Right renal pelvis (tissue), 4 donors: ENCODE measurements at regions not wholly inside any gene's neighbourhood (a gene's known extent, or its start where the extent isn't known, plus 50 kb on each side); places are given as distances from the start of the nearest gene placed in this dataset.

Source experiments
- DNase-seq, 4 donors: peaks; one replicate each; pipeline ENCODE4 v3.0.0-alpha.2; 2013; ENCODE audit warnings: low read depth in 4 of 4, low spot score in 3 of 4, missing footprints in 1 of 4

DNA sequence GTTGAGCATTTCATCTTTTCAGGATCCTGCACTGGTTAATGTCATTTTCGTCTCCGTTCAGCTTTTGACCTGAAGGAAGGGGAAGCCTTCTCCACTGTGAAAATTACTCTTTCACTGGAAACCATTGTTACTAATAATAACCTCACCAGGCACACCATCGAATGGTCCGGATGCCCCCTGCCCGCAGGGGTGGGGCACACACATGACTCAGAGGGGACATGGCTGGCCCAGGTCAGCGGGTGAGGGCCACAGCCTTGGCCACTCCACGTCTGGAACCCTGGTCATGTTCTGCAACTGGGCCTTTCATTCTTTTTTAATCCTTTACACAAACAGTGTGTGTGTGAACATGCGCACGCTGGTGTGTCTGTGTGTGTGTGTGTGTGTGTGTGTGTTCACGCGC lies 191.8 kb downstream of the BCOR start:
- no peak for DNase-seq

DNA sequence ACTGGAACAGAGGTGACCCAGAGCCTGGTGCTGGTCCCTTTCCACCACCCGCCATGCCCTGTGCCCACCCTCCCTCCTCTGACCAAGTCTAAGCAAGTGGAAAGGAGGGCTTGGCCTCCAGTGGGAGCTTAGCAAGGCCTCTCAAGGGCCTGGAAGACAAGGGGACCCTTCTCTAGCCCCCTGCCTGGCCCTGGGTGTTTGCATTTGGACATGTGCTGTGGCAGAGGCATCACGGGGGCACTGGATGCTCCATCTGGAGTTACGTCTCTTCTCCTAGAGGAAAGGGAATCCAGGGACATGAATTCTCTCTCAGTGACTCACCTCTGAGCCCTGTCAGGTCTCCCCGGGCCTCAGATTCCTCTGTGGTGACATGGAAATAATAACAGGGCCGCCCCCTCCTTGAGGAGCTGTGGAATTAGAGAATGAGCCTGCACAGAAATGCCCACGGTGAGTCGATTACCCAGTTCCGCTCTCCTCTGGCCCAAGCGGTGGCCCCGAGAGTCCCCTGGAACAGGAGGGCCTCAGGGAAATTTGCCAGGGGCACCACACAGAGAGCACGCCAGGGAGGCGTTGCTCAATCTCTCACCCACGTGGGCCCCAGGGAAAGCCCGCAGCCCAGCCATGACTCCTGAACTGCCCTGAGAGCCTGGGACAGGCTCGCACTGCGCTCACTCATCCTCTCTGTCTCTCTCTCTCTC lies 189.6 kb downstream of the BCOR start:
- DNase-seq, result no peak

DNA sequence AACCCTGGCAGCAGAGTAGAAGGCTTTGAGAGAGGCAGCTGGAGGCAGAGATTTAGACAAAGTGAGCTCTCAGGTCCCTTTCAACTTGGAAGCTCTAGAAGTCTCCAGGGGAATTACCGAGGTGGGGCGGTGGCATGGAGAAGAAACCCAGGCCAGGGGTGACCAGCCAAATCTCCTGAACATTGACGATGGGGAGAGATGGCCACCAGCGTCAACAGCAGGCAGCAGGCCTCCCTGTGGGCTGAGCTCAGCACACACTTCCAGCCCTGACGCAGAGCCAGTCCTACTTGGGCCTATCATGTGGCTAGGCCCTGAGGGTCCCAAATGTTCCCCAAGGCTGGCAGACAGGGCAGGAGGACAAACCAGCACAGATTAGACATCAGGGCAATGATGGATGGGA lies 187.8 kb downstream of the BCOR start:
- DNase-seq, result no peak

DNA sequence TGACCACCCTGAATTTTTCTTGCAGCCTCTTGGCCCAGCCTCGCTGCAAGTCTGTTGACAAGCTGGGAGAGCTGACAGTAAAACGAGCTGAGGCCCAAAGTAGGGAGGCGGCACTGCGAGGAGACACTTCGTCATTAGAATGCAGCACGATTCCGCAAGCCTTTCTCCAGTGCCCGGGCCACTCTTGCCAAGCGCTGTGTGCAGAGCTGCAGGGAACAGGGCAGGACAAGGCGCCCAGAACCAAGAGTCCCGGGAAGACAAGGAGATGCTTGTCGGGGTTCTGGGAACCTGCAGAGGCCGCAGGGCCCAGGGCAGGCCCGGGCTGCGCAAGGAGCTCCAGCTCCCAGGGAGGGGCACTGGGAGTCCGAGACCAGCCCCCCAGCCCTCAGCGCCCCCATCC lies 187.1 kb downstream of the BCOR start:
- no peak for DNase-seq

DNA sequence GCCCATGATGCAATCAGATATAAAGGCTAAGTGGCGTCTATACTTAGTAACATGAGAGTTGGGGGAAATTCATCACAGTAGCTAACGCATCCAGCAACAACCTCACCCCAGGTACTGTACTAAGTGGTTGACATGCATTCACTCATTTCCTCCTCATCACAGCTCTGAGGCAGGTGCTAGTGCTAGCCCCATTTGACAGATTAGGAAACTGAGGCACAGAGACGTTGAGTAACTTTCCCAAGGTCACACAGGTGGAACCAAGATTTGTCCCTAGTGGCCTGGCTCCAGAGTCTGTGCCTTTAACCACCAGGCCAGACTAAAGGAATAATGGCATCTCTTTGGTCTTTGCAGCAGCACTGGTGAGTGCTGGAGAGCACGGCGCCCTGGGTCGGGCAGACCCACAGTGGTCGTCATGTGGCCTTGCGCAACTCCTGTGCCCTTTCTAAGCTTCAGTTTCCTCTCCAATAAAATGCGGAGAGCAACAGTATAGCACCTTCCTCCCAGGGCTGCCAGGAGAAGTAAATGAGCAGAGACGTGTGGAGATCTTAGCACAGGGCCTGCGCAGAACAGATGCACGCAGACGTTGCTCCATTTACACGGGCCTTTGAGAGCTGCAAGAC lies 186.4 kb downstream of the BCOR start:
- no peak for DNase-seq

DNA sequence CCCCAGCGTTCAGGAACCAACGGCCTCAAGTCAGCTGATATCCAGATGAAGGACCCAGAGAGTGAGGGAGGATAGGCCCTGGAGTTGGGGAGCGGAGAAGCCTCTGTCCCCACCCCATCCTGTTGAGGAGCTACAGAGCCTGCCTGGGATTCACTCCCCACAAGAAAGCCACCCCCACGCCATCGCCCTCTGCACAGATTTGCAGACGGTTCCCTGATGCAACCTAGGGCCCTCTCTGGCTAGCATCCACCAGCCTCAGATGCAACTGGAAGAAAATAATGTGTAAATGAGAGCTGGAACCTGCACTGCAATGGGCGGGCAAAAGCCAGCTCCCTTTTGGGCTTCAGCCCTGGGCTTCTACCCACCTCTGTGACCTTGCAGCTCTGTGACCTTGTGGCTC lies 185.6 kb downstream of the BCOR start:
- no peak for DNase-seq

DNA sequence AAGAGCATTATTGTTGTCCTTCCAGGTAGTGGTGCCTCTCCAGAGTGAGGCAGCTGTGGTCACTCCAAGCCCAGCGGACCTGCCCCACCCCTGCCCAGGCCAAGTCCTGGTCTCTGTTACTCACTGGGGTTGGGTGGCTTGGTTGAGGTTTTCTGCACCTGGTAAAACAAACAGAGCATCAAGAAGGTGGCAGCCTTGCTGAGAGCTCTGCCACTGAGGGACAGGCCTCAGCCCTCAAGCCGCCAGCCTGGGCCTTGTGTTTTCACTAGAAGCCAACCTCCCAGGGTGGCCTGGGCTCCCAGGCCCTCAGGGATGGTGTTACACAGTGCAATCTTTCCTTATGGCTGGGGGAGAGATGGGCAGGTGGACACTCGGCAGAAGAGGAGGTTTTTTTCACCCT lies 182.7 kb downstream of the BCOR start:
- no peak for DNase-seq

DNA sequence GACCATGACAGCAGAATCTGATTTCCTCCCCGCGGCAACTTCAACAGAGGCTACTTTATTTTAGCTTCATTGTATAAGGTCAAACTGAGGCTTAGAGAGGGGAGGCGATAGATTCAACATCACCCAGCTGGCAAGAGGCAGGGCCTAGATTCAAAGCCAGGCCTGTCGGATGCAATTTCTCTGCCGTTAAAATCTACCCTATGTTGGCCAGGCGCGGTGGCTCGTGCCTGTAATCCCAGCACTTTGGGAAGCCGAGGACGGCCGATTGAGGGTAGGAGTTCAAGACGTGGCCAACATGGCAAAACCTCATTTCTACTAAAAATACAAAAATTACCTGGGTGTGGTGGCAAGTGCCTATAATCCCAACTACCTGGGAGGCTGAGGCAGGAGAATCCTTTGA lies 182.2 kb downstream of the BCOR start:
- DNase-seq, result no peak

DNA sequence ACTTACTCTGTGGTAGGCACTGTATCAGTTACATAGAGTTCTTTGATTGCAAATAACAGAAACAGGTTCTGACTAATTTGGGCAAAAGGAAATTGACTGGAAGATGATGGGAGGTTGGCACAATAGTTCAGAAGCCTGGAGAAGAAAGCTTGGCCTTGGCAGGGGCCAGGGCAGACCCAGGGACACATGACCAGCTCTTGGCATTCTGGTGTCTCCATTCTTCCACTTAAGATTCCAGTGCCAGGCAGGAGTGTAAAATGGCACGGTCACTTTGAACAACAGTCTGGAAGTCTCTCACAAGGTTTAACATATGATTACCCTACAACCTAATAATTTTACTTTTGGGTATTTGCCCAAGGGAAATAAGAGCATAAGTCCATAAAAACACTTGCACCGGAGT lies 175.9 kb downstream of the BCOR start:
- DNase-seq, result no peak

DNA sequence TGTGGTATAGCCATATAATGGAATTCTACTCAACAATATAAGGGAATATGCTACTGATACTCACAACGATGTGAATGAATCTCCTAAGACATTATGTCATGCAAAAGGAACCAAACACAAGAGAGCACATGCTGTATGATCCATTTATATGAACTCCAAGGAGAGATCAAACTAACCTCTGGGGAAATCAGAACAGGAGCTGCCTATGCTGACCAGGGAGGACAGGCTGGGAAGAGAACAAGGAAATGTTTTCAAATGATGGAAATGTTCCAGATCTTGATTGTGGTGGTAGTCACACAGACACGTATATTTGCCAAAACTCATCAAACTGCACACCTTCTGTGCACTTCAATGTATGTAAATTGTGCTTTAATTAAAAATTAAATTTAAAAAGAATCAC lies 175.3 kb downstream of the BCOR start:
- no peak for DNase-seq

DNA sequence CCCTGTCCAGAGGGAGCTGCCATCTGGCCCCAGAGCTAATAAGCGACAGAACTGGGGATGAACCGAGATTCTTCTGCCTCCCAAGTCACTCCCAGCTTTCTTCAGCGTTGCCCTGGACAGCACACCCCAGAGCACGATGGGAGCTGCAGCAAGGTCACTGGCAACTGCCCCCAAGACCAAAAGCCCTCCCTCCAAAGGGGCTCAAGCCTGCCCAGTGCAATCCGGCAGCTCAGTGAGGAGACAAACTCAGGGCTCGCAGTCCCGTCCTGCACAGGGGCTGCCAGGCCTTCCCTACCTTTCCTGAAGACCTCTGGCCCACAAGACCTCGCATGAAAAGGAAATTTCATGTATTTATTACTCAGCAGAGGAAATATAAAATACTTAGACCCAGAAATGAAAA lies 174.8 kb downstream of the BCOR start:
- DNase-seq, result no peak

DNA sequence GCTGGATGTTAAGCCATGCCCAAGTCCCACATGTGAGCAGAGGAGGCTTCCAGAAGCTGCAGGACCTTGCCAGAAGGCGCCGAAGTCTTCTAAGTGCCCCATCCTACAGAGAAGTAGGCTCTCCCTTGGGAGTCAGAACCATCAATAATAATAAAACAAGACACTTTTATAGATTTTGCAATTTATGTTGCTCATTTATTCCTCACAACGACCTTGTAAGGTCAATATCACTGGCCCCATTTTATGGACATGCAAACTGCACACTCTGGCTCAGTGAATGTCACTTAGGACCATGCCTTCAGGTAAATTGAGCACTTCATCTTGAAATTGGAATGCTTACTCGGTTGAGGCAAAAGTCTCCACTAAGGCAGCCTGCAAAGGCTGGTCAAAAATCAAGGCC lies 170.4 kb downstream of the BCOR start:
- no peak for DNase-seq

DNA sequence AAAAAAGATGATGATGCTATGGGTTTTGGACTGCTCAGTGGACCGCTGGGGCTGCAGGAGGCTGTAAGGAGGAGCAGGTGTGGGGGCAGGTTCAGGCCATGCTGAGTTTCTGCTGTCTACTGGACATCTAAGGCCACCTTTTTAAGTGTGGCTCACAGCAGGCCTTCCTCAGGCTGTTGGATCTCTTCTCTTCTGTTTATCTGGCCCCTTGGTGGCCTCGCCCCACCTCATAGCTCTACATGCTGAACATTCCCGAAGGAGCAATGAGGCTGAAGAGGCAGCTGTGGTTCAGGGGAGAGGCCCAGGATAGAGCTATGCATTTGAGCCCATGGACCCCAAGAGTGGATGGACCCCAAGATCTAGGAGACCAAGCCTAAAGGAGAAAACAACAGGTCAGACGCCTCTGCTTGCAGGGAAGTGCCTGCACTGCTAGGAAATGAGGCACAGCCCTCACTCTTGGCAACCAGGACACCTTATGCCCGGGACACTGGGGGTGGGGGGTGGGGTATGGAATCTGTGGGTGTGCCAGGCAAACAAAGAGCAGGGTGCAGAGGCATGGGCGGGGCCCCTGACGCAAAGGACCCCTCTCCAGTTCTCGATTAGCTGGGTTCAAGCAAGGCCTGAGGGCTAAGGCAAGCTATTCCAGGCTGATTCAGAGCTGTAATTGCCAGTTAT lies 168.9 kb downstream of the BCOR start:
- no peak for DNase-seq

DNA sequence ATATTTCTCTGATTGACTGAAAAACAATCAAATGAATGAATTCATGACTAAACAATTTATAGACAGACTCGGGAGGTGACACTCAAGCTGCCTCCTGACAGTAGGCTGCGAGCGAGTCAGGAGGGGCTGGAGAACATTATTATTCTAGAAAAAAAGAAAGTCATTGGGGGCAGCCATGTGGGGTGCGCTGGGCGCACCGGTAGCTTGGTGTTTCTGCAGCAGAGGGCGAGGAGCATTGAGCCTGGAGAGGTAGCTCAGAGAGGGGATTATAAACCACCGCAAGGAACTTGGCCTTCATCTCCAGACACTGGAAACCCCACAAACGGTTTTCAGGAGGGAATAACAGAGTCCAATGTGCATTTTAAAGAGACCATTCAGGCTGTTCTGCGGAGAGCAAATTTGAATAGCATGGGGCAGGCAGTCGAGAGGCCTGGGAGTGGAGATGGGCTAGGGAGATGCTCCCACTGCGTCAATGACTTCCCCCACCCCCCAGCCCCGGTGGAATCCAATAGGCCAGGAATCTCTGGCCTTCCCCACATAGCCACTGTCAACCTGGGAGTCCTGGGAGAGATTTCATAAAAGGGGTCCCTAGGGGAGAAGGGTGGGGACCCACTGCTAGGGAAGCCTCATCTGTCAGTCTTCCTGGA lies 168.3 kb downstream of the BCOR start:
- no peak for DNase-seq

DNA sequence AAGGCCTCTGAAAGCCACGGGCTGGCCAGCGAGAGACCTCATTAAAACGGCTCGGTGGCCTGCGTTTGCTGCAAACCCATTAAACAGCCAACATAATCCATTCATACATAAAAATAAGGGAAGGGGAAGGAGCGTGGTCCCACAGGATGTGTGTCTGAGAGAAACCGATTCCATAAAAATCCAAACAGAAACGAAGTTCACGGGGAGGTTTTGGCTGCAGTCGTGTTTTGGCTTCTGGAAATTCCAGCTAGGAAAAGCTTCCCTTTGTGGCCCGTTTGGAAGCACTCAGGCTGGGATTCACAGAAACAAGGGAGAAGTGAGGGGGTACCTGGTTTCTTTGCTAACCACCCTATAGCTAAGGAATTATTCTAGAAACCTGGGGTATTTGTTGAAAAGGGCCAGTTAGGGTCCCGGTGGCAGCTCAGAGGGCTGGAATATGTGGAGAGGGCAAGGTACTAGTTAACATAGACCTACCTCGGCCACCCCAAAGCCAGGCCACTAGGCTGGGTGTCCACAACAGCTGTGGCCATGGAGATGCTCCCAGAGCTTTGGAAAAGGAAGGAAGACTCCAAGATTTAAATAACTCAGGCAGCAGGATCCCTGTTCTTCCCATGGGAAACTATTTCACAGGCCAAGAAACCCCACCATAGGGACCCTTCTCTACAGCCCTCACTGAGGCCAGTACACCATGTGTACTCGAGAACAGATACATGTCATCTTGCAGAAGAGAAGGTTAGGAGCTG lies 166.8 kb downstream of the BCOR start:
- no peak for DNase-seq

DNA sequence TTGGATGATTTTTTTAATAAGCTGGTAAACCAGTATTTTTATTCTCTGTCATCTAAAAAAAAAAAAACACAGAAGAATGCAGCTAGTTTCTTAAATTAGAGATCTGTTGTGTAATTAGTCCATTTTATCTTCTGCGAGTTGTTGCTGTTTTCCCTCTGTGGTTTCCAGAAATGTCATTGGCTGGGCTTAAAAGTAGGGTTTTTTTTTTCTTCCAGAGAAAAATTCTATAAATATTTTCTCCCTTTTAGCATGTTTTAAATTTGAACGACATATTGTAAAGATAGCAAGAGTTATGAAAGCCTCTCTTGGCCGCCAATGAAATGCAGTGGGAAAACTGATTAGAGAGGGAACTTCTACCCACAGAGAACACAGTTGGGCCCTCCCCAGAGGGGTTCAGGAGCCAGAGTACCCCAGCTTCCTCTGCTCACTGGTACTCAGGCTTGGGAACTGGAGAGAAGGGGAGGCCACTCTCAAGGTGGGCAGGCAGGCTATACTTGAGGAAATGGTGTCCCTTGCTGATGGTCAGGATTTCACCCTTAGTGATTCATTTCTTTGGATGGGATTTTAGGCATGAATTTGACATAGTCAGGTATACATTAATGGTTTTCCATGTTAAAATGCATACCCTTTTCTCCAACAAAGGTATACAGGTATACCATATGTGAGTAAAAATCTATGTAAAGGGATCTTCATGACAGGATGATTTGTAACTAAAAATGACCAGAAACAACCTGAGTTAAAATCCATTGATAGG lies 166.1 kb downstream of the BCOR start:
- no peak for DNase-seq

DNA sequence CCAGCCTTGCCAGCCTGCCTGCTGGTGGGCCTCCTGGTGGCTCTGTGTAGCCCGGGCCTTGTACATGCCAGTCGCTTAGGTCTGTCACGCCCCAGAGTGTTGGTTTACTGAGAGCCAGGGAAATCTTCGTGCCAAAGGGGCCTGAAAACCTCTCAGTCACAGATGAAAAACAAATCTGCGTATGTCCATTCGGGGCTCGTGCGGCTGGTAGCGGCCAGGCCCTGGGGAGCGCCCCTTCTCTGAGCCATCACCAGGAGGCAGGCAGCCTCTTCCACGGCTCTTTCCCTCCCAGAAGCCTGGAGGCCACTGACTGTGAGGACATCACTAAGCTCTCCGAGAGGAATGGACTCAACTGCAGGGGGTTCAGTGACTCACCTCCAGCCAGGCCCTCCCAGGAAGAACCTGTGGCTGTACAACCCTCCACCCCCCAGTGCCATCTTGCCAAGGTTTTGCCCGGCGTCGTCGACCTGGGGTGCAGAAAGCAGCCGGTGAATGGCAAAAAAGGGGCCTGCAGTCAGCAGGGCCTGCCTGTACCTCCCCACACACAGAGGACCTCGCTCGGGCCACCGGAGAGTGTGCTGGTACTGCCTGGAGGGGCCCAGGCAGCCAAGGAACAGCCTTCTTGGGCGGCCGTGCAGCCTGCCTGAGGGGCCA lies 162.2 kb downstream of the BCOR start:
- DNase-seq, result no peak

DNA sequence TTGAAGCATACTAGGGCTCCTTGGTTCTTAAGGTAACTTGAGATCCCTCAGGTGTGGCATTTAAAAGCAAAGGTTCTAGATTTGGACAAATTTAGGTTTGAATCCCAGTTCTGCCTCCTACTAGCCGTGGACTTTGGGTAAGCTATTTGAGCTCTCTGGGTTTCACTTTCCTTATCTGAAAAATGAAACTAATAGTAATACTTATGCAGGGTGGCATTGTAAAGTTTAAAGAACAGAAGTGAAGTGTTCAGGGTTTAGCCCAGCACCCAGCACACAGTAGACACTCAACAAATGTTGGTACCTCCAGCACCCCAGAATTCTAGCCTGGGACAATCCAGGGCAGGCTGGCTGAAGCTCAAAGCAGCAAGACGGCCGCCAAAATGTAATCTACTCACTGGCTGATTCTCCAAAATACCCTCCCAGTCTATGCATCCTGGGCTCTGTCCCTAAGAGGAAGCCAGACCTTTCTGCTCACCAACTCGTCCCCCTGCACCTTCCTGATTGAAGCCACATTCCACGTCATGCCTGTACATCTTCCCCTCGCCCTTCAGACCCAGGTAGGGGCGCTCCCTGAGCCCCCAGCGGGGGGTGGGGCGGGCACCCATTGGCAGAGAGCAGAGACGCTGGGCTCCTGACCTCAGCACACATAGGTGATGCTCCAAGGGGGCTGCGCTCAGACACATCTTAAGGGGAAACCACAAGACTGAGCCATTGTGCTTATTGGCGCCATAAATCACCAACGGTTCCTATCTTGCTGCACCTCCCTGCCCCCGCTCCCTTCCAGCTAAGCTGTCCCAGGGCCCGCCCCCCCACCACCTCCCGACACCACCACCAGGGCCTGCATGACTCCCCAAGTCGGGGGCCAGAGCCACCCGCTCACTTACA lies 160.6 kb downstream of the BCOR start:
- DNase-seq, result no peak

DNA sequence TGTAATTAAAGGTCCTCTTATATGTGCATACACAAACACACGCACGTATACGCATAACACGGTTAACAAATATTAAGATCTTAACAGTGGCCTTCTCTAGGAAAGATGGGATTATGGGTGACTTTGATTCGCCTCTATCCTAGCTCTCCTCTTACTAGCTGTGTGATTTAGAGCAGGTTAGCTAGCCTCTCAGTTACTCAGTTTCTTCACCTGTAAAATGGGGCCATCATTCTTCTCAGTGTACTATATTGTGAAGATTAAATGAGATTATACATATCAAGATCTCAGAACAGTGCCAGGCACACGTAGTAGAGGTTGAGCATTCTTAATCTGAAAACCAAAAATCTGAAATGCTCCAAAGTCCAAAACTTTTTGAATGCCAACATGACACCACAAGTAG lies 159.3 kb downstream of the BCOR start:
- DNase-seq, result no peak
